NCI-H774 (cell line): ENCODE measurements at regions not wholly inside any gene's neighbourhood (a gene's known extent, or its start where the extent isn't known, plus 50 kb on each side); places are given as distances from the start of the nearest gene placed in this dataset.
"Not testable (repeated sequence)": the region's sequence is repeated elsewhere in the genome, so short reads cannot be mapped to it uniquely, and the experiment has no call there.

Source experiments
- DNase-seq: peaks from one replicate; lab custom pipeline; 2025; lab: John Stamatoyannopoulos, UW

DNA sequence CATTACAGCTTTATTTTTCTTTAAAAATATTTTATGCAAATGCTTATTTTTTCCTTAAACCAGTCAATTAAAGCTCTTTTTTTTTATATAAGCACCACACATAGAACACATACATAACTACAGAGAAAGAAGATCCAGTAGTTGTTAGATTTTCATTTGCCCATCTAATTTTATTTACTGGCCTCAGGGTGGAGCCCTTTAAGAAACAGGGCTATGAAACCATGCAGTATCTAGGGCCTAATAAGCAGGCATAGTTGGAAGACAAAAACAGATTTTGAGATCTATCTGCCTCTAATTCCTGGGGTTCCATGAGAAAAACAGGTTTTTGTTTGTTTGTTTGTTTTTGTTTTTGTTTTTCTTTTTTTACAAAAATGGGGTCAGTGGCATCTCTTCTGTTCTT is 120.6 kb downstream of the BCHE start:
- no peak for DNase-seq

DNA sequence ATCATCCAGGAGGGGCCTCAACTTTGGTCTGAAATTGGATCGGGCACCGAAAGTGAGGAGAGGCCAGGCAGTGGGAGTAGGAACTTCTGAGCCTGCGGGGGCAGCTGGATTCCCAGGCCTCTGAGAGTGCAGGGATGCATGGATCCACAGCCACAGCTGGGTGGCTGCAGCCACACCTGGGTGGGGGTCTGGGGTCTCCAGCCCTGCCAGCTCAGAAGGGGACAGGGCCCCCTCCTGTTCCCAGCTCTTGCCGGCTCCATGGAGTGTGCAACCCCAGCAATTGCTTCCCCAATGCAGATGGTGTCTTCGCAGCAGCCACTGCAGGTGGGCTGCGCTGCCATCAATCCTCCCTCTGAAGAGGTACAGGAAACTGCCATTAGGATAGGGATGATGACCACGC is 123.7 kb downstream of the BCHE start:
- DNase-seq, result no peak

DNA sequence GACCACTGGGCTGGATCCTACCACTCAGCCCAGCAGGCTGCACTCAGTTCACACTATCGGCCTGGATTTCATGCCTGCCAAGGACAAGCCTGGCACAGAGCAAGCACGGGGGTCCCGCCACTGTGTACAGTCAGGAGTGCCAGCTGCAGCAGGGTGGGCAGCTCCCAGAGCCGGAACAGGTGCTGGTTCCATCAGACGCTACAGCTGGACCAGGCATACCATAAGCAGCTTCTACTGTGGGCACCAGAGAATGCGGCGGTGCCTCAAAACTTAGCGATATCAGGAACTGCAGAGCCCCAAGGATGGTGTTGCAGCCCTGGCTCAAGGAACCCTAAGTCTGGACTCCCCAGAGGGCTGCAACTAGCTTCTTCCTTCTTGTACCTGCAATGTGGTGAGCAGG is 124.8 kb downstream of the BCHE start:
- no peak for DNase-seq

DNA sequence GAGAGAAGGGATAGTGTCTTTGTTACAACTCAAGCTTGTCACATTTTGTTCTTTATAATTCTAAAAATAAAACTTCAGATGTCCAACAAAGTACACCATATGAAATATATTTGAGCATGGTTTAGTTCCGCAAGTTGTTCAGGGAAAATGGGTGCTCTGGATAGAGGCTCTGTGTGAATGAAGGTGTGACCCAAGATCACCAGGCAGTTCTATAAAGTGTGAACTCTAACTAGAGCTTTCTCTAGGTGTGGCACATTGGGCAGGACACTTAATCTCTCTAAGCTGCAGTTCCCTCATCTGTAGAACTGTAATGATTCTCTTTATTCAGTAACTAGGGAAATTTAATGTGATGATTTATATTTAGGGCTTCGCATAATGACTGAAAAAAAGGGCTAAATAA is 139.3 kb downstream of the BCHE start:
- no peak for DNase-seq

DNA sequence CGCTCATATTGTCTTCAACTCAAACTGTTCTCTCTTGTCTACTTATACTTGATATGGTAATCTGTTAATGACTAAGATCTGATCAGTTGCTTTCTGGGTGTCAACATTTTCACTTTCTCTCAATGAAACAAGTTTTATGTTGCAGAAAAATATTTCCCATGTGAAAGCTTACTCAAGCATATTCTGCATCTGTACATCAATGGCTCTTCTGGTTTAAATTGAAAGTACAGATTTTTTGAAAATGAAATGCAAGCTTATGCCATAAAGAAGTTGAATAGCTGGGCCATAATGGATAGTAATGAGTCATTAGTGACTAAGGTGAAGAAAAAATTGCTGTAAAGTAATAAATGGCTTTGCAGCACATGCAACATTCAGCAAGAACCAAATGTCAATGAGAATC is 140.7 kb downstream of the BCHE start:
- DNase-seq, result no peak

DNA sequence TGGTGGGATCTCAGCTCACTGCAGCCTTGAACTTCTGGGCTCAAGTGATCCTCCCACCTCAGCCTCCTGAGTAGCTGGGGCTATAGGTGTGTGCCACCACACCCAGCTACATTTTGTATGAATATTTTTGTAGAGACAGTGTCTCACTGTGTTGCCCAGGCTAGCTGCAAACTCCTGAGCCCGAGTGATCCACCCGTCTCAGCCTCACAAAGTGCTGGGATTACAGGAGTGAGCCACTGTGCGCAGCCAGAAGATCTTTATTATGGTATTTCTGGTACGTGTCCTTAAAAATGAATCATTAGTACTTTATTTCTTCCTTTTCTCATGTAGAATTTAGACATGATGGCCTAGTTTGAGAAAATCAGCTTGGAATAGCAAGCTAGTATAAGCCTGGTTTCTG is 153.3 kb downstream of the BCHE start:
- no peak for DNase-seq

DNA sequence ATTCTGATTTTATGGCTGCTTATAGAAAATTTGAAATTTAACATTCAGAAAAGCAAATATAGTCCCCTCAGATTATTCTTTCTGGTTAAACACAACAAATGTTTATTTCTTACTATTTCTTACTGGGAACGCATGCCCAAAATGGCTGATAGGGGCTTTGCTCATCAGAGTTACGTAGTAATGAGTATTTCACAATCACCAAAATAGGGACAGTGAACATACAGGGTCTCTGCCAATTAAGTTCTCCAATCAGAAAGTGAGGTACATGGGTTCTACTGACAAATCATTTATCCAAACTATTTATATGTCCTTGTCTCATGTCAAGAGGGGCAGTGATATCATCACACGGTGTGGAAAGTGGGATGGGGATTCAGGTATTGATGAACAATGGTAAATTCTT is 154.5 kb downstream of the BCHE start:
- no peak for DNase-seq

DNA sequence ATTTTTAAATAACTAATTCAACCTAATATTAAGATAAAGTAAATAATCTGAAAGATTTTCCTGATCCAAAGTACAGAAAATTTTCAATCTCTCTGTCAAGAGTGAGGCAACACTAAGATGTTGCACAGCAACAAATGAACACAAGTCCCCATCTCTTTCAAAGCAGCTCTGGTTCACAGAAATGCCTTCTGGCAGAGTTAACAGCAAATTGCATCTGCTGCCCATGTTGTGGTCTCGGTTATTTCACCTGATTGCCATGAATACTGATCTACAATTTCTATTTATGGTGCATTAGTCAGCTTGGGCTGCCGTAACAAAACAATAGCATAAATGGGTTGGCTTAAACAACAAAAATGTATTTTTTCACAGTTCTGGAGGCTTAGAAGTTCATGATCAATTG is 167.3 kb downstream of the BCHE start:
- no peak for DNase-seq

DNA sequence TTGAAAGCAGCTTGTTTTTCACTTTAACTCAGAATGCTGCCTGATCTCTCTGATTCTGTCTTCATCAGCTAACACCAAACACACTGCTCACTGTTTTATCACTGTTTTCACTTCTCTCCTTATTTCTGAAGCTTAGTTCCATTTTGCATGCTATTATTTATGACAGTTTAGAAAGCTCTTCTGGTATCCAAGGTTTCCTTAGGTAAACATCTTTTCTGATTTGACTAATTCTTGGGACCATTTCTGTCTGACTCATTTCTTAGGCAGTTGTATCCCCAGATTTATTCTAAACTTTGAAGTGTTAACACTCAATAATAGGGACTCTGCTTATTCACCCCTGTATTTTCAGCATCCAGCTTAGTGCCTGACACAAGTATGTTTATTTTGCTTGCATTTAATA is 167.7 kb downstream of the BCHE start:
- DNase-seq, result no peak

DNA sequence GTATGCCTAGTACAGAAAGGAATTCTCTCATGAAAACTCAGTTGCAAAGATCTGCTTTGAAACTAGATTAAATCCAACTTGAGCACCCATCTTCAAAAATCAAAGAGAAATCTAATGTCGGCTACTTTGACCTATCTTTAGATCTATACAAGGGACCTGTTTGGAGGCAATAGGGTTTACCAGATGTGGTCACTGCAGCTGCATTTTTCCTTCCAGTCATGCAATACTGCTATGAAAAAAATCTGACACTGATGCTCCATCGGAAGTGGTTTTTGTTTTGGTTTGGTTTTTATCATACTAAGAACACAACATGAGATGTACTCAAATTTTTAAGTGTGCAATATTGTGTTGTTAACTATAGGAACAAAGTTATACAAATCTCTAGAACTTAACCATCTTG is 169.5 kb downstream of the BCHE start:
- no peak for DNase-seq

DNA sequence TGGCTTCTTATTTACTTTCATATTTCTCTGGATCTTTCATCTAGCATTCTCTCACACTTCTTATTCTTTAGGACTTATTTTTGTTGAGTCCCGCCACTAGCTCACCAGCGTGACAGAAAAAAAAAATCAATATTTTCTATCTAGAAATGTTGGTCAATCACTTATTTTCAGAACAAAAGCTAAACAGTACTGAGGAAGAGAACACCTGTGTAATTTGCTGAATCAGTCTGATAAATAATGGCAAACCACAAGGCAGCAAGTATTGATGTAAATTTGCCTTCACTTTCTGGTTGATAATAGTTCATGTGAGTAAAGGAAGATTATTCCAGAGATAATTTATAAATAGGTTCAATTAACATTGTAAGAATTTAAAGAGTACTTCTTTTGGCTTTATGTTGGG is 179.2 kb downstream of the BCHE start:
- DNase-seq, result no peak

DNA sequence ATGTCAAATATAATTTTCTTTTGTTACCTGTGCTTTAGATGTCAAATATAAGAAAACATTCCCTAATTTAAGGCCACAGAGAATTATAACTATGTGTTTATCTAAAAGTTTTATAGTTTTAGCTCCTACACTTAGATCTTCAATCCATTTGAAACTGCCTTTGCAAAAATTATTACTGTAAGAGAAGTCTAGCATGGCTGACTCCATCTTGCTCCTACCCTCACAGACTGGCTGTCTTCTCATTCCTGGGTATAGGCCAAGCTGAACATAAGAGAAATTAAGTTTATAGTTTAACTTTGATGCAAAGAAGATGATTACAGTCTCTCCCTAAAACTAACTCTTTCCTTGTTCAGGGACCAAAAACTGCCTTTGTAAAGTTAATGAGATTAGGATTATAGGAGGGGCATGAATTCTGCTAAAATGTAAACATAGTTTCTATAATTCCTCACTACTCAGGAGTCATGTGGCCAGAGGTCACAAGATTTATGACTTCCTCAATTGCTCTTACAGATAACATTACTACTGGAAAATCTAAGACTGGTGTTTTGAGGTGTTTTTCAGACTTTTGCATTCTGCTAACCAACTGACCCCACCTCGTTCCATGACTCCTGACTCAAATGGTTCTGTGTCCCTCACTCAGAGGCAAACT is 184.0 kb downstream of the BCHE start:
- DNase-seq, result no peak

DNA sequence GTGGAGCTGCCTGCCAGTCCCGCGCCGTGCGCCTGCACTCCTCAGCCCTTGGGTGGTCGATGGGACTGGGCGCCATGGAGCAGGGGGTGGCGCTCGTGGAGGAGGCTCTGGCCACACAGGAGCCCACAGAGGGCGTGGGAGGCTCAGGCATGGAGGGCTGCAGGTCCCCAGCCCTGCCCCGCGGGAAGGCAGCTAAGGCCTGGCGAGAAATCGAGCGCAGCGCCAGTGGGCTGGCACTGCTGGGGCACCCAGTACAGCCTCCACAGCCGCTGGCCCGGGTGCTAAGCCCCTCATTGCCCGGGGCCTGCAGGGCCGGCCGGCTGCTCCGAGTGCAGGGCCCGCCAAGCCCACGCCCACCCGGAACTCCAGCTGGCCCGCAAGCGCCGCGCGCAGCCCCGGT is 187.9 kb downstream of the BCHE start:
- DNase-seq, result not testable (repeated sequence)

DNA sequence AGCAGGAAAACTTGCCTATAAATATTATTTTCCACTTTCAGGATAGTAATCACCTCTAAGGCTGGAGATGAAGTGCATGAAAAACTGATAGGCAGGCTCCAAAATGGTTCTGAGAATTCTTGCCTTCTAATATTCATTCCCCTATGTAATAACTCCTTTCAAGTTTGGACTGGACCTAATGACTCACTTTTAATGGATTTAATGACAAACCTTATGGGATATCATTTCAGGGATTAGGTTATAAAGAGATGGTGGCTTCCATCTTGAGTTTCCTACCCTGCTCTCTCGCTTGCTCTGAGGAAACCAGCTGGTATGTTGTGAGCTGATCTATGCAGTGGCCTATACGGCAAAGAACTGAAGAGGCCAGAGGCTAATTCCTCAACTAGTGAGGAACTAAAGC is 192.0 kb downstream of the BCHE start:
- DNase-seq, result no peak

DNA sequence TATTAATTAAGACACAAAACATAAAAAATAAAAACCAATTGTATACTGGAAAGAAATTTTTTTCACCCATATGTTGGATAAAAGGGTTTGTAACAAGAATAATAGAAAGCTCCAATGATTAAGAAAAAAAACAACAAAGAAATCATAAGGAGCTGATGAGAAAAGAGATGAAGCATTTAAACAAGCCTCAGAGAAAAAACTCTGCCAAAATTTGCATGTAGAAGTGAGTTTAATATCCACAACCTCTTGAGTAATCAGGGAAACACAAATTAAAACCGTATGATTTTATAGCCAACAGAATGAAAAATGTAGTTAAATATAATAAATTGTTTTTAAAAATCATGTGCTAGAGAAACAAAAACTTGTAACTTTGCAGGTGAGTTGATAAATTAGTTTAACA is 192.9 kb downstream of the BCHE start:
- no peak for DNase-seq

DNA sequence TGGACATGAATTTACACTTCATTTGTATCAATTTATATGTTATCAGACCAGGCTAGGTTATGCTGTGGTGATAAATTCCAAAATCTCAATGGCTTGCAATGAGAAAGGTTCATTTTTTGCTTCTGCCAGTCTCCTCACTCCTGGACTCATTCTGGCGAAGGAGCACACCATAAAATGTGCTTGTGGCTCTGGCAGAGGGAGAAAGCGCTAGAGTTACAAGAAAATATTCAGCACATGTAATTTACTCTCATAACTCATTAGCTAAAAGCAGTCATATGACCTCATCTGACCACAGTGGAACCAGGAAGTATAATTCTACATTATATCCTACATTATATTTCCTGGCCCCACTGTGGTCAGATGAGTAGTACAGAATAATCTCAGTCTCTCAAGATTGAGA is 193.8 kb downstream of the BCHE start:
- peak; percentile 20 for DNase-seq

DNA sequence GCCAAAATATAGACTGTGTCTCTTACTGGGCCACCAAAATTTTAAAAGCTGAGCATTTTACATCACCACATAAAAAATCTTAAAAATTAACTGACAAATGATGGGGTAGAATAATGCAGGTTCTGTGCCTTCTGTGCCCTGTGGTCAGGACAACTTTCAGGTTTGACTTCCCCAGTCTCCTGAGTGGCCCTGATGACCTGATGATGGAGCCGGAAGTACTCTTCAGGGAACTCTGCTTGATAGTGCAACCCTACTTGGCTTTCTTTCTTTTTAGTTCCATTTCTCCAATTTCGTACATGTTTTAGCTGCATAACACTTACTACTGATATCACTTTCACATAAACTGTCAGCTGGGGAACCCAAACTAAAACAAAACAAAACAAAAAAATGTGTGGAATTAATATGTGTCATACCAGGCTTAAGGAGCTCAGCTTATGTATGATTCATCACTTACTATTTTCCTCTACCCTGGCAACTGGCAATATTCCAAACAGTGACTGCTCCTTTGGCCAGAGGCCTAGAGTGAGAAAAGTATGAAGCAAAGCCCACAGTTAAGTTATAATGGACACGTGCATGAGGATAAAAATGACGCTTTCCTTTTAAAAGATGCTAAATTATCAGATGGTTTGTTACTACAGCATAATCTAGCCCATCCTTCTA is 194.3 kb downstream of the BCHE start:
- DNase-seq, result peak; percentile 63

DNA sequence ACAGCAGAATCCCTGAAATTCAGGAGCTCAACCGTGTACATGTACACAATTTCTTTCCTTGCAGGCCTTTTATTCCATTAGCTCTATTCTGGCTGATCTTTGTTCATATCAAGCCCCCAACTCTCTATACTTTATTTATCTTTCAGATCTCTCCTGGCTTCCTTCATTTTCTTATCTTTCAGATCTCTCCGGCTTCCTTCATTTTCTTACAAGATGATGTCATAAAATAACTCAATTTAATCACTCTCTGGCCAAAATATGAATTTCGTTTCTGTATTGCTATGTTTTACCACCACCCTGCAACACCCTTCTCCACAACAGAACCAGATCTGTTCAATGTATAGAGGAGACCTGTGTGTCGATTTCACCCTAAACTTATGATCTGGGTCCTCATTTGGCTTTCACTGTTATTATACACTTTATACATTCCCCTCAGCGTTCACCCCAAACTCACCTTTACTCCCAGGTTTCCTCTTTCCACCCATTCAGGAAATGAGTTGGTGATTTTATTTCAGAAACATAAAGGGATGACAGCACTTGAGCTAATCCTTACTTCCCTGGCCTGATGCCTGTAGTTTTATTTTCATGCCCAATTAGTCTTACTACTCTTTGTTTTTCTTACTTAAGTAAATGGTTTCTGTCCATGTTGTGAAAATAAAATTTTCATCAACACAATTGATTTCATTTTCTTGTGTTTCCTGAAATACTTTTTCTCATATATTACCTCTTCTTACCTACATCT is 195.5 kb downstream of the BCHE start:
- DNase-seq, result peak; percentile 15

DNA sequence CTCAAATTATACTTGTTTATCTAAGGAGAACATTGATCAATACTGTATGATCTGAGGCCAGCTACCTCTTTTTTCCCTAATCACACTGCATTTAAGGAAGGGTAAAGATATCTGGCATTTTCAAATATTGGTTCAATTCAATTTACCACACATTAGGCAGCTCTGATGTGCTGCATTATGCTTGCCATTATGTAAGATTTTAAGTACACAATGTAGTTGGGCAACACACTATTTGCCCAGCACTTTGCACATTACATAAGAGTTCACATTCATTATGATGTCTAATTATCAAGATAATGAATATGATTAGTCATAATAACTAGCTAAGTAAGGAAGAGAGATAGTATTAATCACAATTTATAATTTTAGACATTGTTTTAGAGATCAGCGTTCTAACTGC is 196.3 kb downstream of the BCHE start:
- DNase-seq, result peak; percentile 73

DNA sequence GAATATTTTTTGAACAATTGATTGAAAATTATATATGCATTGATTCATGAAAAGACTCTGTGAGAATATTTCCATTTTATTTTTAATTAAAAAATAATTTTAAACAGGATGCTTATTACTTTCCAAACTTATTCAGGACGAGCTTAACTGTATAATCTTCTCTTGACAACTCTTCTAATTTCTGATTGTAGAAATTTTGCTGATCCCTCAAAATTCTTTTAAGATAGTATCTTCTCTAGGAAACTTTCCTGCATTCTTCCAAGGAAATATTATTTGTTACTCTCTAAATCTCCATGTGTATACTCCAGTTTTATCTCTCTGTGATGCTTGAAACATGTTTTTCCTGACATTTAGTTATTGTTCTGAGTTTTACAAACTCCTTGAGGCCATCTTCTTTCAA is 197.2 kb downstream of the BCHE start:
- DNase-seq, result no peak

DNA sequence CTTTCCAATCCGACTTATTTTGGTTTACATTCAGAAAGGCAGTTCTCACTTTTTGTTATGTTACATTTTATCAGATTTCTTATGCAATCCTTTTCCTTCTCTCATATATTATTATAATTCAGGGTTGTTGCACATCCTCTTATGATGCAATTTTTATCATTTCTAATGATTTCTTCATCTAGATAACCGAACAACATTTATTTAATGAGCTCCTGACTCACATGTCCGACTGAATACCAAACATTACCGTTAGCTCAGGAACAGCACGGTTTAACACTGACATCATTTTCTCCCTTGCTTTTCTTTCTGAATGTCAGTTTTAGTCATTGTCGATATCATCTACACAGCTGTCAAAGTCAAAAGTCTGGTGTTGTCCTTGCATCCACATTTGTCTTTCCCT is 199.2 kb downstream of the BCHE start:
- DNase-seq, result no peak

DNA sequence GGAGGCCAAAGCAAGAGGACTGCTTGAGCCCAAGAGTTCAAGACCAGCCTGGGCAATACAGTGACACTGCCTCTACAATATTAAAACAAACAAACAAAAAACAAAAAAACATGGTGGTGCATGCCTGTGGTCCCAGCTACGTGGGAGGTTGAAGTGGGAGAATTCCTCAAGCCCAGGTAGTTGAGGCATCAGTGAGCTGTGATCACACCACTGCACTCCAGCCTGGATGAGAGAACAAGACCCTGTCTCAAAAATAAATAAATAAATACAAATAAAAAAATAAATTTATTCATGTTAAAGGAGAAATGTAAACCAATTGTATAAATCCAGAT is 200.6 kb downstream of the BCHE start:
- no peak for DNase-seq

DNA sequence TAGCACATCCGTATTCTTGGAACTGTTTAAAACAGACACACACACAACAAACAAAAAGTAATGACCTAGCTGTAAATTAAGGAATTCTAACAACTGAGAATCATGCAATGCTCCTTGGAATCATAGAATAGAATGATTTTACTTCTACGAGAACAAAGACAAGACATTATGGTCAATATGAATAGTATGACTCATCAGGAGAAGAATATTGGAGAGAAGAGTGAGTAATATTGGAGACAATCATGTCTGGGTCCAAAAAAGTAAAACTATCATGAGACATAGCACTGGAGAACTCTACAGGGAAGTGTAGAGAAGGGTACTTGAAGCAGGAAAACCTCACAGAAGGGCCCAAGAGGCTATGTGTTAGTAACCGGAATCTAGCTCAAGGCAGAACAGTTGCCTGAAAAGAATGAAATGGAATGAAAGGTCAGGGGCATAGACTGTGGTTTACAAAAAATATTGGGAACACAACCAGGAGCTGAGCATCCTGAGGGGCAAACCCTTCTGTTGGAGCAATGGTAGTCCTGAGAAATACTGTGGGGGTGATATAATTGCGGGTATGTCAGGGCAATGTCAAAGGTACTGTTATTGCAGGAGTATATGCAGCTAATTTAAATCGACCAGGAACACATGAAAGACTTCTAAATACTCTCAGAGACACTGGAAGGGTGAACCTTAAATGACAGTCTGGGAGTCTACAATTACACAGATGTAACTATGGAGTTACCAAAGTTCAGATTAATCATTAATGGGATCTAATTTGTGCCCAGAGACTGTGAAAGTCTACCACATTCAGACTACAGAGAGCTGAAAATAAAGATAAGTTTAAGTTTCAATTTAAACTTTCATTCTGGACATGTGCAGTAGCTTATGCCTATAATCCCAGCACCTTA is 201.2 kb downstream of the BCHE start:
- no peak for DNase-seq
